Activated naive CD4-positive, alpha-beta T cell treated with anti-CD3 and anti-CD28 coated beads for 36 hours (primary cell): ENCODE measurements at regions not wholly inside any gene's neighbourhood (a gene's known extent, or its start where the extent isn't known, plus 50 kb on each side); places are given as distances from the start of the nearest gene placed in this dataset.
"Not testable (repeated sequence)": the region's sequence is repeated elsewhere in the genome, so short reads cannot be mapped to it uniquely, and the experiment has no call there.

Source experiments
- CTCF ChIA-PET: fragments of 350-600 bp; sonication (Branson Sonifier 250); formaldehyde crosslinking; loops from one replicate; lab custom pipeline; 2021; ENCODE audit warnings: antibody characterized with exemption; lab: Charles Lee
- DNase-seq: peaks from one replicate; pipeline ENCODE4 v3.0.0-alpha.2; 2020
- H3K27ac Mint-ChIP-seq: one replicate; pipeline ENCODE4 v1.8.0; 2021; ENCODE audit warnings: mild to moderate bottlenecking, mixed read lengths
- H3K27me3 Mint-ChIP-seq: one replicate; pipeline ENCODE4 v1.8.0; 2021; ENCODE audit warnings: low read depth, mixed read lengths
- H3K36me3 Mint-ChIP-seq: one replicate; pipeline ENCODE4 v1.8.0; 2021; ENCODE audit warnings: low read depth, mixed read lengths
- H3K4me1 Mint-ChIP-seq: one replicate; pipeline ENCODE4 v1.8.0; 2021; ENCODE audit warnings: low read depth, mixed read lengths
- H3K4me3 Mint-ChIP-seq: one replicate; pipeline ENCODE4 v1.8.0; 2021; ENCODE audit warnings: mild to moderate bottlenecking, moderate library complexity, mixed read lengths
- H3K9me3 Mint-ChIP-seq: one replicate; pipeline ENCODE4 v1.8.0; 2021; ENCODE audit warnings: mixed read lengths
- intact Hi-C: fragments of 100-400 bp; cut with micrococcal nuclease; formaldehyde crosslinking; loops from one replicate; pipeline ENCODE4 v1.15.1; 2023

DNA sequence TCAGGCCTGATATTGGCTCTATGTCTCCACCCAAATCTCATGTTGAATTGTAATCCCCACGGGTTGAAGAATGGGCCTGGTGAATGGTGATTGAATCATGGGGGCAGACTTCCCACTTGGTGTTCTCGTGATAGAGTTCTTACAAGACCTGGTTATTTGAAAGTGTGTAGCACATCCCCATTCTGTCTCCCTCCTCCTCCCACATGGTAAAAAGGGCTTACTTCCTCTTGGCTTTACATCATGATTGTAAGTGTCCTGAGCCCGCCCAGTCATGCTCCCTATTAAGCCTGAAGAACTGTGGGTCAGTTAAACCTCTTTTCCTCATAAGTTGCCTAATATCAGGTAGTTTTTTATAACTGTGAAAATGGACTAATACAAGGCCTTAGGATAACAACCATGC is 158.8 kb upstream of the ZNG1F start:
- intact Hi-C loops, CTCF ChIA-PET, H3K4me1 Mint-ChIP-seq: not testable (repeated sequence)

DNA sequence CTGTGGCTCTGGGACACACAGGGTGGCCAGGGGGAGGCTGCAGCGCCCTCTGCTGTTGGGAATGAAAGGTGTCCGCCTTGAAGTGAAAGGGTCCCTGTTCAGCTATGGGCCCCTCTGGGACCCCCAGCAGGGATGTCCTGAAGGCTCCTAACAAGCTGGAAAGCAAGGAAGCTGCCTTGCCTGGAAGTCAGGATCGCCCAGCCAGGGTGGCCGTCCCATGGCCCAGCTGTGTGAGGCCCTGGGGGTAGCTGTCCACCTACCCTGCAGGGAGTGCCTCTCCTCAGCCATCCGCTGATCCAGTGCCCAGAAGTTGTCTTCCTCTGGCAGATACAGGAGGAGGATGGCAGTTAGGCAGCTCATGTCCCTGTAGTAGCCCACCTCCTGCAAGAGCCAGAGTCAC is 143.4 kb upstream of the ZNG1F start:
- H3K4me3 Mint-ChIP-seq, H3K36me3 Mint-ChIP-seq, H3K27ac Mint-ChIP-seq, DNase-seq, intact Hi-C loops, H3K27me3 Mint-ChIP-seq, H3K4me1 Mint-ChIP-seq, H3K9me3 Mint-ChIP-seq, CTCF ChIA-PET: not testable (repeated sequence)

More for the DNA sequence above, 158.8 kb upstream of the ZNG1F start:
- not testable (repeated sequence) for H3K27me3 Mint-ChIP-seq, H3K27ac Mint-ChIP-seq, DNase-seq, H3K9me3 Mint-ChIP-seq, H3K36me3 Mint-ChIP-seq, H3K4me3 Mint-ChIP-seq

DNA sequence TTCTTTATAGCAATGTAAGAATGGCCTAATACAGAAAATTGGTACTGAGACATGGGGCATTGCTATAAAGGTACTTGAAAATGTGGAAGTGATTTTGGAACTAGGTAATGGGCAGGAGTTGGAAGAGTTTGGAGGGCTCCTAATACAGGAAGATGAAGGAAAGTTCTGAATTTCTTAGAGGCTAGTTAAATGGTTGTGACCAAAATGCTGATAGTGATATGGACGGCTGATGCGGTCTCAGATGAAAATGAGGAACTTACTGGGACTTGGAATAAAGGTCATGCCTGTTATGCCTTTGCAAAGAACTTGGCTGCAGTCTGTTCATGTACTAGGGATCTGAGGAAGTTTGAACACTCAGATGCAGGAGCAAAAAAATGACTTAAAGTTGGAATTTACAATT is 132.2 kb upstream of the ZNG1F start:
- DNase-seq, intact Hi-C loops, CTCF ChIA-PET, H3K27me3 Mint-ChIP-seq, H3K9me3 Mint-ChIP-seq, H3K27ac Mint-ChIP-seq, H3K4me3 Mint-ChIP-seq, H3K36me3 Mint-ChIP-seq, H3K4me1 Mint-ChIP-seq: not testable (repeated sequence)

DNA sequence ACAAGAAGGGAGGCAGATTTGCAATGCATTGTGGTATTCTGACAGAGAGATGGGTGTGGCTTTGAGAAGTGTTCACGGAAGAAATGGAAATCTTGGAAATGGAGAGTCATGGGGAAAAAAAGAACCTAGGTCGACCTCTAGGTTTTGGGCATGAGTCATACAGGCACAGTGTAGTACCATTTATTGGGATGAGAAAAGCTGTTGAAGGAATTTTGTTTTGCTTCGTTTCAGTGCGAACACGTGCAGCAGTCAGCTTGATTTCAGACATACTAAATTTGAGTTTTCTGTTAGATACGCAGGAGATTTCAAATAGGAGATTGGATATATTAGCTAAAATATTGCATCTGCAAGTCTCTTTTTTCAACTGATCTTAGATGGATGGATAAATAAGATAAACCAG is 119.8 kb upstream of the ZNG1F start:
- H3K4me3 Mint-ChIP-seq, CTCF ChIA-PET, H3K36me3 Mint-ChIP-seq, H3K27ac Mint-ChIP-seq, DNase-seq, H3K9me3 Mint-ChIP-seq, intact Hi-C loops, H3K4me1 Mint-ChIP-seq: not testable (repeated sequence)
- H3K27me3 Mint-ChIP-seq, result peaks cover 11% of the 10 kb centered on the region

- H3K4me1 Mint-ChIP-seq, H3K27me3 Mint-ChIP-seq, H3K9me3 Mint-ChIP-seq, intact Hi-C loops, H3K4me3 Mint-ChIP-seq, DNase-seq, H3K27ac Mint-ChIP-seq, H3K36me3 Mint-ChIP-seq, CTCF ChIA-PET: not testable (repeated sequence)
Observed at GRCh38 chr9:41285744-41286143, 96.6 kb upstream of the ZNG1F start.

- DNase-seq, H3K27ac Mint-ChIP-seq, H3K9me3 Mint-ChIP-seq, intact Hi-C loops, H3K4me1 Mint-ChIP-seq, H3K4me3 Mint-ChIP-seq, H3K27me3 Mint-ChIP-seq, CTCF ChIA-PET, H3K36me3 Mint-ChIP-seq: not testable (repeated sequence)
Observed at GRCh38 chr9:41280299-41281238, 91.5 kb upstream of the ZNG1F start.

- H3K9me3 Mint-ChIP-seq, H3K36me3 Mint-ChIP-seq, CTCF ChIA-PET, intact Hi-C loops, H3K27ac Mint-ChIP-seq, H3K4me1 Mint-ChIP-seq, DNase-seq, H3K27me3 Mint-ChIP-seq, H3K4me3 Mint-ChIP-seq: not testable (repeated sequence)
Observed at GRCh38 chr9:41279437-41279836, 90.3 kb upstream of the ZNG1F start.

GRCh38 chr9:41279033-41279432 is 89.9 kb upstream of the ZNG1F start:
- DNase-seq, CTCF ChIA-PET, H3K4me1 Mint-ChIP-seq, H3K36me3 Mint-ChIP-seq, H3K27me3 Mint-ChIP-seq, H3K4me3 Mint-ChIP-seq, H3K27ac Mint-ChIP-seq, intact Hi-C loops, H3K9me3 Mint-ChIP-seq: not testable (repeated sequence)

- peak overlapping the region; percentile 70 for H3K4me3 Mint-ChIP-seq
Observed at GRCh38 chr9:41273549-41274267, 84.6 kb upstream of the ZNG1F start.

GRCh38 chr9:41272879-41273548 is 83.9 kb upstream of the ZNG1F start:
- H3K4me1 Mint-ChIP-seq, H3K27me3 Mint-ChIP-seq, intact Hi-C loops, H3K9me3 Mint-ChIP-seq, H3K36me3 Mint-ChIP-seq, H3K27ac Mint-ChIP-seq, CTCF ChIA-PET: not testable (repeated sequence)
- peak; percentile 49 for DNase-seq
- H3K4me3 Mint-ChIP-seq, result peak overlapping the region; percentile 50

More at GRCh38 chr9:41273549-41274267, 84.6 kb upstream of the ZNG1F start:
- H3K9me3 Mint-ChIP-seq, CTCF ChIA-PET, H3K27ac Mint-ChIP-seq, H3K27me3 Mint-ChIP-seq, intact Hi-C loops, H3K4me1 Mint-ChIP-seq, H3K36me3 Mint-ChIP-seq: not testable (repeated sequence)
- DNase-seq, result peak; percentile 80

DNA sequence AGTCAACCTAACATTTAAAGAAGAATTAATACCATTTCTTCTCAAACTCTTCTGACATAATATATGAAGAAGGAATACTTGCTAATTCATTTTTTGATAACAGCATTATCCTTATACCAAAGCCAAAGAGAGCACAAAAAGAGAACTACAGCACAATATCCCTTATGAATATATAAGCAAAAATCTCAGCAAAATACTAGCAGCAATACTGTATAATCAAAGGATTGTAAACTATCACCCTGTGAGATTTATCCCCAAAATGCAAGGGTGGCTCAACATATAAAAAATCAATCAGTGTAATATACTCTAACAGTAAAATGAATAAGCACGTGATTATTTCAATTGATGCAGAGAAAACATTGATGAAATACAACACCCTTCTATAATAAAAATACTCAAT is 81.9 kb upstream of the ZNG1F start:
- H3K27me3 Mint-ChIP-seq, CTCF ChIA-PET, intact Hi-C loops, H3K27ac Mint-ChIP-seq, H3K36me3 Mint-ChIP-seq, DNase-seq, H3K4me3 Mint-ChIP-seq, H3K9me3 Mint-ChIP-seq, H3K4me1 Mint-ChIP-seq: not testable (repeated sequence)

- H3K9me3 Mint-ChIP-seq, intact Hi-C loops, DNase-seq, CTCF ChIA-PET, H3K36me3 Mint-ChIP-seq, H3K4me1 Mint-ChIP-seq, H3K27ac Mint-ChIP-seq, H3K4me3 Mint-ChIP-seq, H3K27me3 Mint-ChIP-seq: not testable (repeated sequence)
Observed at GRCh38 chr9:41269471-41269870, 80.4 kb upstream of the ZNG1F start.
